Smooth muscle cell (in vitro differentiated cells): ENCODE measurements at regions not wholly inside any gene's neighbourhood (a gene's known extent, or its start where the extent isn't known, plus 50 kb on each side); places are given as distances from the start of the nearest gene placed in this dataset.

ENCODE experiments used
- DNase-seq: peaks from one replicate; lab custom pipeline; 2025; ENCODE audit not compliant: unreplicated experiment; lab: John Stamatoyannopoulos, UW
- H2AFZ ChIP-seq: fragments of 200-600 bp; sonication (generic); 2 replicates; pipeline ENCODE4 v1.6.0; 2016; ENCODE audit warnings: antibody characterized with exemption, low read depth, mild to moderate bottlenecking
- H3F3A ChIP-seq: fragments of 200-600 bp; sonication (generic); 2 replicates; pipeline ENCODE4 v1.6.0; 2017; ENCODE audit warnings: antibody characterized with exemption, low read depth
- H3K27ac ChIP-seq: fragments of 200-600 bp; sonication (generic); 2 replicates; pipeline ENCODE4 v1.5.1; 2016; ENCODE audit warnings: low read depth, mild to moderate bottlenecking
- H3K27me3 ChIP-seq: fragments of 200-600 bp; sonication (generic); 2 replicates; pipeline ENCODE4 v1.6.1; 2016; ENCODE audit warnings: low read depth, mild to moderate bottlenecking
- H3K36me3 ChIP-seq: fragments of 200-600 bp; sonication (generic); 2 replicates; pipeline ENCODE4 v1.5.1; 2016; ENCODE audit warnings: low read depth
- H3K4me1 ChIP-seq: fragments of 200-600 bp; sonication (generic); 2 replicates; pipeline ENCODE4 v1.5.1; 2016; ENCODE audit warnings: low read depth
- H3K4me2 ChIP-seq: fragments of 200-600 bp; sonication (generic); 2 replicates; pipeline ENCODE4 v1.6.0; 2016; ENCODE audit warnings: mild to moderate bottlenecking
- H3K4me3 ChIP-seq: fragments of 200-600 bp; sonication (generic); 2 replicates; pipeline ENCODE4 v1.5.1; 2016; ENCODE audit warnings: mild to moderate bottlenecking
- H3K79me2 ChIP-seq: fragments of 200-600 bp; sonication (generic); 2 replicates; pipeline ENCODE4 v1.6.0; 2016; ENCODE audit warnings: low read depth, mild to moderate bottlenecking
- H3K9ac ChIP-seq: fragments of 200-600 bp; sonication (generic); 2 replicates; pipeline ENCODE4 v1.6.0; 2016; ENCODE audit warnings: low read depth
- H3K9me3 ChIP-seq: fragments of 200-600 bp; sonication (generic); replicated peaks from 2 replicates; pipeline ENCODE4 v1.5.1; 2016; ENCODE audit warnings: low read depth
- H4K20me1 ChIP-seq: fragments of 200-600 bp; sonication (generic); 2 replicates; pipeline ENCODE4 v1.6.0; 2016; ENCODE audit warnings: low read depth
- CTCF ChIP-seq: fragments of 200-600 bp; sonication (generic); IDR thresholded peaks from 2 replicates; pipeline ENCODE4 v1.5.1; 2017; ENCODE audit warnings: borderline replicate concordance, mild to moderate bottlenecking, antibody characterized with exemption; ENCODE audit not compliant: insufficient read depth, poor library complexity, severe bottlenecking
- WGBS: methylation state at CpG from one replicate; pipeline ENCODE4 v1.1.7; 2016; ENCODE audit warnings: low lambda C conversion rate; 5-methylcytosine and 5-hydroxymethylcytosine counted together

DNA sequence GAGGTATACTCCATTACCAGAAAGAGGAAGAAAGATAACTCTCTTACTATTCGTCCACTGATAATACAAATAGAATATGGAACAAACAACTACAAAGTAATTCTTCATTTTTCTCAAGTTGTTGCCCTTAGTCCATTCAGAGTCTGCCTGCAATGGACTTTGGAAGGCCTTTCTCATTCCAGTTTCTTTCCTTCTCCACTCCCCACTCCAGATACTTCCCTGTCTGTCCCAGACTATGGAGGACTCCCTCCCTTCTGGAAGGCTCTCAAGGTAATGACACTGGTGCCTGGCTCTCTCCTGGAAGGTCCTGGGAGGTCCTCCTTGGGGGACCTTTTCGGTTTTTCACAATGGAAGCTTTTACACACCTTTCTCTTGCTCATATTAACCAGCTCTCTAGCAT is 167.8 kb downstream of the SDHAF3 start:
- no peaks in the 10 kb centered on the region for H4K20me1 ChIP-seq
- DNase-seq, result no peak
- no peak overlapping the region for H3K4me2 ChIP-seq
- H3F3A ChIP-seq, result no peaks in the 10 kb centered on the region
- no peak overlapping the region for H3K27ac ChIP-seq
- no peak overlapping the region for H2AFZ ChIP-seq
- H3K9me3 ChIP-seq, result no peaks in the 10 kb centered on the region
- no peaks in the 10 kb centered on the region for H3K4me1 ChIP-seq
- no peaks in the 10 kb centered on the region for H3K27me3 ChIP-seq
- H3K79me2 ChIP-seq, result no peaks in the 10 kb centered on the region
- no peak overlapping the region for H3K9ac ChIP-seq
- no peak for TF ChIP-seq CTCF
- WGBS, result 79% methylated on average over 2 of the region's 2 CpGs
- H3K36me3 ChIP-seq, result no peaks in the 10 kb centered on the region
- H3K4me3 ChIP-seq, result no peak overlapping the region

- no peak for TF ChIP-seq CTCF
- Histone ChIP-seq H3K27me3 (no peaks in the 10 kb centered on the region), H3K79me2 (no peaks in the 10 kb centered on the region), H3K4me1 (no peaks in the 10 kb centered on the region), H3K9me3 (no peaks in the 10 kb centered on the region), H3K4me2 (no peak overlapping the region), H4K20me1 (no peaks in the 10 kb centered on the region), H3K9ac (no peak overlapping the region), H3K36me3 (no peaks in the 10 kb centered on the region), H3K4me3 (no peak overlapping the region), H3K27ac (no peak overlapping the region), H3F3A (no peaks in the 10 kb centered on the region), H2AFZ (no peak overlapping the region)
- 94% methylated on average over 3 of the region's 3 CpGs for WGBS
- DNase-seq, result no peak
Measured at GRCh38 chr7:97293031-97293430, 175.5 kb downstream of the SDHAF3 start.

- H3F3A ChIP-seq, result no peaks in the 10 kb centered on the region
- DNase-seq, result no peak
- WGBS, result 76% methylated on average over 2 of the region's 2 CpGs
Measured at GRCh38 chr7:97298561-97298960, 181.1 kb downstream of the SDHAF3 start.

More at GRCh38 chr7:97298561-97298960, 181.1 kb downstream of the SDHAF3 start:
- Histone ChIP-seq H3K4me3 (no peak overlapping the region), H3K4me2 (peak overlapping the region; percentile 47), H3K9ac (no peak overlapping the region), H2AFZ (no peak overlapping the region), H3K27me3 (no peaks in the 10 kb centered on the region), H3K36me3 (no peaks in the 10 kb centered on the region), H3K27ac (peak overlapping the region; percentile 4), H4K20me1 (no peaks in the 10 kb centered on the region), H3K4me1 (no peaks in the 10 kb centered on the region), H3K79me2 (no peaks in the 10 kb centered on the region), H3K9me3 (no peaks in the 10 kb centered on the region)
- TF ChIP-seq CTCF, result no peak
